Fibroblast of villous mesenchyme (primary cell): ENCODE measurements at regions not wholly inside any gene's neighbourhood (a gene's known extent, or its start where the extent isn't known, plus 50 kb on each side); places are given as distances from the start of the nearest gene placed in this dataset.
"Not testable (repeated sequence)": the region's sequence is repeated elsewhere in the genome, so short reads cannot be mapped to it uniquely, and the experiment has no call there.

Experiments used
- DNase-seq: peaks from one replicate; pipeline ENCODE4 v3.0.0-alpha.2; 2010; ENCODE audit warnings: low read depth
- H3K4me3 ChIP-seq: 2 replicates; pipeline ENCODE4 v1.5.1; 2011; ENCODE audit warnings: low read depth, mild to moderate bottlenecking, low read length
- TF ChIP-seq, protein P1 (sequence below): IDR thresholded peaks from 2 replicates; pipeline ENCODE4 v1.5.1; 2012; ENCODE audit warnings: low read depth, mild to moderate bottlenecking, low read length; ENCODE audit not compliant: insufficient read depth

DNA sequence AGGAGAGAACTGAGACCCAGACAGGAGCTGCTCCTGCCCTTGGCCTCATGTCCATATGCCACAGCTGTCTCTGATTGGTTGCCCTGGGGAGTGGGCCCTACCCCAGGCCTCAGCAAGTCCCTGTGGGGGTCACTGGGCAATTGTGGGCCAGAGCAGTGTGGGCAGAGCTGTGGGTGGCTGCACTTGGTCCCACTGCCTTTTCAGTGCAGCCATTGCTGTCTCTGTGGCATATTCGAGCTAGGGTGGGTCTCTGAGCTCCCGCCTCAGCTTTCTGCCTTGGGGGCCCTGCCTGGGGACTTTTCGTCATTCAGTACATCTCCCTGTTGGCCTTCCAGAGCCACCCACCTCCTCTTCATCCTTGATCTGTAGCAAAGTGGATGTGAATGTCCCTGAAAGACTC is 69.8 kb upstream of the LRPAP1 start:
- DNase-seq, result no peak
- no peak overlapping the region for H3K4me3 ChIP-seq
- TF ChIP-seq, protein P1, sequence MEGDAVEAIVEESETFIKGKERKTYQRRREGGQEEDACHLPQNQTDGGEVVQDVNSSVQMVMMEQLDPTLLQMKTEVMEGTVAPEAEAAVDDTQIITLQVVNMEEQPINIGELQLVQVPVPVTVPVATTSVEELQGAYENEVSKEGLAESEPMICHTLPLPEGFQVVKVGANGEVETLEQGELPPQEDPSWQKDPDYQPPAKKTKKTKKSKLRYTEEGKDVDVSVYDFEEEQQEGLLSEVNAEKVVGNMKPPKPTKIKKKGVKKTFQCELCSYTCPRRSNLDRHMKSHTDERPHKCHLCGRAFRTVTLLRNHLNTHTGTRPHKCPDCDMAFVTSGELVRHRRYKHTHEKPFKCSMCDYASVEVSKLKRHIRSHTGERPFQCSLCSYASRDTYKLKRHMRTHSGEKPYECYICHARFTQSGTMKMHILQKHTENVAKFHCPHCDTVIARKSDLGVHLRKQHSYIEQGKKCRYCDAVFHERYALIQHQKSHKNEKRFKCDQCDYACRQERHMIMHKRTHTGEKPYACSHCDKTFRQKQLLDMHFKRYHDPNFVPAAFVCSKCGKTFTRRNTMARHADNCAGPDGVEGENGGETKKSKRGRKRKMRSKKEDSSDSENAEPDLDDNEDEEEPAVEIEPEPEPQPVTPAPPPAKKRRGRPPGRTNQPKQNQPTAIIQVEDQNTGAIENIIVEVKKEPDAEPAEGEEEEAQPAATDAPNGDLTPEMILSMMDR, result no peak

GRCh38 chr4:3601108-3601690 is 69.0 kb upstream of the LRPAP1 start:
- not testable (repeated sequence) for H3K4me3 ChIP-seq, DNase-seq

DNA sequence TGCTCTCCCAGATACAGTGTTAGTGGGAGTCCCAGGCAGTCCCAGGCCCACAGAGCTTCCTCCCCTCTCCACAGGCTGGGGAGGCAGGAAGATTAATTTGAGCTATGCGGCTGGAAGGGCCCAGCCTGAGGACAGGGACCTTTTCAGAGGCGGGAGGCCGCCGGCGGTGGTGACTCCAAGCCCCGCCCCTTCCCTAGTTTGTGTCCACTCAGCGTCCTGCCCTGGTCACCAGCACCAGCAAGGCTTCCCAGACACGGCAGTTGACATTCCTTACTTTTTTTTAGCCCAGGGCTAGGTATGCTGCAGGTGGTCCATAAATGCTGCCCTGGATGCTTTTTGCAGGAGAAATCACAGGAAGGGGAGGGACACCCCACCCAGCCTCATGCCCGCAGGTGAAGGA is 67.7 kb upstream of the LRPAP1 start:
- H3K4me3 ChIP-seq, result no peak overlapping the region
- DNase-seq, result no peak
- TF ChIP-seq, protein P1, result no peak

DNA sequence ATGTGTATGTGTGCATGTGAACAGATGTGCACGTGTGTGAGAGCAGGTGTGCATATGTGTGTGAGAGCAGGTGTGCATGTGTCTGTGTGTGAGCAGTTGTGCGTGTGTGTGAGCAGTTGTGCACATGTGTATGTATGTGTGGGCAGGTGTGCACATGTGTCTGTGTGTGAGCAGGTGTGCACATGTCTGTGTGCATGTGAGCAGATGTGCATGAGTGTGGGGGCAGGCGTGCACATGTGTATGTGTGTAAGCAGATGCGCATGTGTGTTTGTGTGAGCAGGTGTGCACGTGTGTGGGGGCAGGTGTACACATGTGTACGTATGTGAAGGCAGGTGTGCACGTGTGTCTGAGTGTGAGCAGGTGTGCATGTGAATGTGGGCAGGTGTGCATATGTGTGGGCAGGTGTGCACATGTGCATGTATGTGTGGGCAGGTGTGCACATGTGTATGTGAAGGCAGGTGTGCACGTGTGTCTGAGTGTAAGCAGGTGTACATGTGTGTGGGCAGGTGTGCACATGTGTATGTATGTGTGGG is 66.5 kb upstream of the LRPAP1 start:
- DNase-seq, result no peak
- TF ChIP-seq, protein P1, result no peak
- H3K4me3 ChIP-seq, result no peak overlapping the region

DNA sequence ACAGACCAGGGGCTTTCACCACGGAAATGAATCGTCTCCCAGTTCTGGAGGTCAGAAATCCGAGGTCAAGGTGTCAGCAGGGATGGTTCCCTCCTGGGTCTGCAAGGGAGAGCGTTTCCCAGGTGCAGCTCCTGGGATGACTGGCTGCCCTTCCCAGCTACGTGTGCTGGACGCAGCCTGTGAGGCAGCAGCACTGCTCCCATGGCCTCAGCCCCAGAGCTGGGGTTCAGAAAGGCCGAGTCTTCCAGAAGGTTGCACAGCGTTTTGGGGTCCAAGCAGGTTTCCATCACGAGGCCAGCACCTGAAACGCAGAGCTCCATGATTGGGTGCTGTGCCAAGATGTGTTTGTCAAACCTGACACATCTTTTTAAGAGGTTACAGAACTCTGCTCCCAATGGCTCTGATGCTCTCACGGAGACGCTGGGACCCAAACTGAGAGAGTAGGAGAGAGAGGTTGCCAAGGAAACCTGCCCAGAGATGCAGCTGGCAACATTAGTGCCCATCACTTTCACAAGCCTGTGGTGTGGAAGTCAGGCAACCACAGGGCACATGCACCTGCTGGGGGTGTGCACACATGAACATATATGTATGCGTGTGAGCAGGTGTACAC is 65.8 kb upstream of the LRPAP1 start:
- H3K4me3 ChIP-seq, DNase-seq: not testable (repeated sequence)

DNA sequence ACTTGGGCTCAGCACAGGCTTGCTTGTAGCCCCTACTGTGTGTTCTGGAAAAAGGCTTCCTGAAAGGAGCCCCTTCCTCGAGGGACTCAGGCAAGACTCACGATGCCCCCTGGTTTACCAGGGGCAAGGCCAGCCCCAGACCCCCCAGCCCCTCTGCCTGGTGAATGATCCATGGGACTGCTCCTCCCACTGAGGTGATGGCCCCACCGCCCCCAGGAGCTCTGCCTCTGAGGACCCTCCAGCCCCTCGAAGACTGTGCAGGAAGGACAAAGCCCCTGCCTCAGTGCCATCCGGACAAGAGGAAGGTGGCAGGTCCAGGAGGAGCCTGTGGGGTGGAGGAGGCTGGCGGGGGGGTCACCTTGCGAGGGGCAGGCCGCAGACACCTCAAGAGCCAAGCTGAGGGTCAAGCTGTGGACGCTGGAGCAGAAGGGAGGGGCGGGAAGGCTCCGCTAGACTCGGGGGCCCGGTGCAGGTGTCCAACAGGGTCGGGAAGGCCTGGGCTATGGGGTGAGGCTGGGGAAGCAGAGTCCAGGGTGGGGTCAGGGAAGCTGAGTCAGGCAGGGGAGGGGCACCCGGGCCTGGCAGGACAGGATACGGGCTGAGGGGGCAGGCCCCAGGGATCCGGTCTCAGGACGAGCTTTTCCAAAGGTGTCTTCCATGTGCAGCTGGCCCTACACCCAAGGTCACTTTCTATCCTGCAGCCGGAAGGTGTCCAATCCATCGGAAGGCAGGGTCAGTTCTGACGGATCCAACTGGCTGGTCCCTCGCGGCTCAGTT is 64.9 kb upstream of the LRPAP1 start:
- not testable (repeated sequence) for H3K4me3 ChIP-seq, DNase-seq

DNA sequence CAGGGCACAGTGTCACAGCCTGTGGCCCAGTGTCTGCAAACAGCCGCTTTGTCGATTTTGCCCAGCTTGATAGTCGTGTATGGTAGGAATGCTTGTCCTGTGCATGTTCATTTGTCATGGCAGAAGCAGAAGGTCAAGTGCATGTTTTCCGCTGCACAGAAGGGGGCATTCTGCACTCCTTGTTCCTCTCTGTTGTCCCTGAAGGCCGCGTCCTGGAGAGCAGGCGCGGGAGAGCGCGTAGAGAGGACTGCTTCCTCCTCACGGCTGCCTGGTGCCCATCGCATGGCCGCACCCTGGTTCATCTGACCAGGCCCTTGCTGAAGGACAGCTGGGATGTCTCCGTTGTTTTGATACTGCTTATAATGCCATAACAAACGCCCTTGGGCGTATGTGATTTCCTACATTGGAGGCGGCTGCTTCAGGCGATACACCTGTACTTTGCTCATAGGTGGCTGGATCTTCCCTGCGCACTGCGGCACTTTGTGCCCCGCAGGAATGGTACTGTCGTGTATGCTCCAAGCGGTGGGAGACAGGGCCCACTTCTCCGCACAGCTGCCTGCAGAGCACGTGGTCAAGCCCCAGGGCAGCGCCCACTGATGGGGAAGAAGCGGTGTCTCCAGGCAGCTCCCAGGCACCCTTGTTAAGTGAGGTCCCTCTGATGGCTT is 63.5 kb upstream of the LRPAP1 start:
- not testable (repeated sequence) for DNase-seq

DNA sequence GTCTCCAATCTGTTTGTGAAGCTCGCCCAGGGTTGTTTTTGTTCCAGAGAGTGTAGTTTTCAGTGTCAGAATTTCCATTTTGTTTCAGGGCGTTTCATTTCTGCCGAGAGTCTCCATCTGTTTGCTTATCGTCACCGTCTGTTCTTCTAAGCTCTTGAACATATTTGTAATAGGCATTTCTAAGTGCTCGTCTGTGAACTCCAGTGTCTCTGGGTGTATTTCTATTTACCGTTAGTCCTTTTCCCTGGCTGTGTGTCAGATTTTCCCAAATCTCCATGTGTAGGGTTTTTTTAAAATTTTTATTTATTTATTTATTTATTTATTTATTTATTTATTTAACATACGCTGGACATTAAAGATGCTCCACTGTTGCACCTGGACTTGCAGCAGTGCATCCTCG is 62.5 kb upstream of the LRPAP1 start:
- H3K4me3 ChIP-seq, DNase-seq: not testable (repeated sequence)

More for the DNA sequence above, 63.5 kb upstream of the LRPAP1 start:
- H3K4me3 ChIP-seq, result not testable (repeated sequence)

- H3K4me3 ChIP-seq, DNase-seq: not testable (repeated sequence)
Observed at GRCh38 chr4:3589946-3590924, 58.0 kb upstream of the LRPAP1 start.

DNA sequence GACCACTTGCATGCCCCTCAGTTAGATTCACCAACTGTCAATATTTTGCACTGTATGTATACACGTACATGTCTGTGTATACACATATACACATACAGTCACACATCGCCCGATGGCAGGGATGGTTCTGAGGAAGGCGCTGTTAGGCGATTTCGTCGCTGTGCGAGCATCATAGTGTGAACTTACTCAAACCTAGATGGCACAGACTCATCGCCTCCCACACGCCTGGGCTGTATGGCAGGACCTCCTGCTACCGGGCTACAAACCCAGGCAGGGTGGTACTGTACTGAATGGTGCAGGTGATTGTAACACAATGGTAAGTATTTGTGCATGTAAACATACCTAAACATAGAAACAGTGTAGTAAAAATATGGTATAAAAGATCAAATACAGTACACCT is 57.2 kb upstream of the LRPAP1 start:
- not testable (repeated sequence) for DNase-seq, H3K4me3 ChIP-seq

GRCh38 chr4:3588517-3589194 is 56.4 kb upstream of the LRPAP1 start:
- DNase-seq, H3K4me3 ChIP-seq: not testable (repeated sequence)

DNA sequence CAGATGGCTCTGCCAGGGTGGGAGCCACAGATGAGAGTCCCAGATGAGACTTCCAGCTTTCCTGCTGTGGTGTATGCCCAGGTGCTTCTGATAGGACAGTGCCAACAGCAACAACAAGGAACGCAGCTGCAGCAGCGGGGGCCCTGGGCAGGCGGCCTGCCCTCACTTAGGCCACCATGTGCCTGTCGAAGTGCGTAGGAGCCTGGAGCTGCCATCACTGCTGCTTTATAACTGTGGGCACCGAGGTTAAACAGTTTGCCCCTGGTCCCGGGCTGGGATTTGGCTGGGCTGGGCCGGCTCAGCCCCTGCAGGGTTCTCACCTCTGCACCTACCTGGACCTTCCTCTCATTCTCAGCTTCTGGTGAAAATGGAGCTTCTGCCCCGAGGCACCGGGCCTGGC is 54.4 kb upstream of the LRPAP1 start:
- not testable (repeated sequence) for H3K4me3 ChIP-seq, DNase-seq

DNA sequence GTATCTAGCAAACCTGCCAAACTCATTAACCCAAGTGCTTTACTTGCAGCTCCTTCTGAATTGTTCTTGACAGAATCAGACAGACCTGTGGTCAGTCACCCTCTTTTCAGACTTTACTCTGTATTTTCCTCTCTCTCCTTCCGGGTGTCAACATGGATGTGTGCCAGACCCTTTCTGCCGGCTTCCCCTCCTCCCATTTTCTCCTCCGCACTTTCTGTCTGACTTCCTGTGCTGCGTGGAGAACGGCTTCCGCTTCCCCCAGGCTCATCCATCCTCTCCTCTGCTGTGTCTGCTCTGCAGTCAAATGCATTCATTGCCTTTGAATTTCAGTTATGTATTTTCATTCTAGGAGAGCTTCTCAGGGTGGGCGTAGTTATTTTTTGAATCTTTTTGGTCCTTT is 53.3 kb upstream of the LRPAP1 start:
- DNase-seq, result peak; percentile 22

More for the DNA sequence above, 53.3 kb upstream of the LRPAP1 start:
- not testable (repeated sequence) for H3K4me3 ChIP-seq
